Panc1 (cell line): ENCODE measurements at regions not wholly inside any gene's neighbourhood (a gene's known extent, or its start where the extent isn't known, plus 50 kb on each side); places are given as distances from the start of the nearest gene placed in this dataset.

ENCODE experiments used
- CTCF ChIP-seq: fragments of 450-650 bp; IDR thresholded peaks from 2 replicates; pipeline ENCODE4 v1.5.1; 2017; ENCODE audit warnings: mild to moderate bottlenecking
- SIN3A ChIP-seq: IDR thresholded peaks from 2 replicates; pipeline ENCODE4 v1.6.1; 2012; ENCODE audit warnings: low read depth, mild to moderate bottlenecking, low read length, moderate library complexity, borderline replicate concordance; ENCODE audit not compliant: insufficient read depth

GRCh38 chr13:105848494-105848893 is 687.0 kb downstream of the EFNB2 start:
- TF ChIP-seq CTCF: no peak
- TF ChIP-seq SIN3A: no peak
